ENCODE measurements at regions not wholly inside any gene's neighbourhood (a gene's known extent, or its start where the extent isn't known, plus 50 kb on each side); places are given as distances from the start of the nearest gene placed in this dataset.

DNA sequence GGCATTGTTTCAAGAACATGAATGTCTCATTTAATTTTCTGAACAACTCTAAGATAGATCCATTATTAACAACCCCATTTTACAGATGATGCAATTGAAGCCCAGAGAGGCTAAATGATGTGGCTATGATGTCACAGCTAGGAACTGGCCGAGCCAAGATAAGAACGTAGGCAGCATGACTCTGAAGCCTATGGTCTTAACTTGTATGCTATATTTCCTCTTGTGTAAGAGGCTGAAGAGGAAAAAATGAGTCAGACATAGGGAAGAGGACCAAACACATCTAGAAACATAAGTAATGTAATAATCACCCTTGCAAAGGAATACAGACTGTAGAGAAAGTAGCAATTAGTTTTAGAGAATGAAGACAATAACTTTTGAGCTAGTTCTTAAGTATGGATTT, 416.8 kb downstream of the FIGN start:
- TF ChIP-seq CTCF (IDR thresholded peaks at IDR 0.05 in 4 of 5, conservative IDR thresholded peaks at IDR 0.05 in 1 of 5) (no peak), POLR2A (IDR thresholded peaks at IDR 0.05) (no peak)
